Activated CD4-positive, alpha-beta memory T cell treated with anti-CD3 and anti-CD28 coated beads for 36 hours (primary cell): ENCODE measurements at regions not wholly inside any gene's neighbourhood (a gene's known extent, or its start where the extent isn't known, plus 50 kb on each side); places are given as distances from the start of the nearest gene placed in this dataset.
A peak's percentile ranks its signal among the peaks of the same experiment; 100 is the strongest.
"Not testable (repeated sequence)": the region's sequence is repeated elsewhere in the genome, so short reads cannot be mapped to it uniquely, and the experiment has no call there.

Experiments
- CTCF ChIA-PET: fragments of 350-600 bp; sonication (Branson Sonifier 250); formaldehyde crosslinking; loops from one replicate; lab custom pipeline; 2021; ENCODE audit warnings: antibody characterized with exemption, inconsistent platforms; lab: Charles Lee
- POLR2A ChIA-PET: fragments of 350-600 bp; sonication (Branson Sonifier 250); formaldehyde crosslinking; loops from one replicate; lab custom pipeline; 2021; ENCODE audit warnings: antibody characterized with exemption; lab: Charles Lee
- DNase-seq: peaks from one replicate; pipeline ENCODE4 v3.0.0-alpha.2; 2020
- H3K27ac Mint-ChIP-seq: one replicate; pipeline ENCODE4 v1.8.0; 2021; ENCODE audit warnings: mixed read lengths
- H3K27me3 Mint-ChIP-seq: one replicate; pipeline ENCODE4 v1.8.0; 2021; ENCODE audit warnings: mixed read lengths
- H3K36me3 Mint-ChIP-seq: one replicate; pipeline ENCODE4 v1.8.0; 2021; ENCODE audit warnings: mixed read lengths
- H3K4me1 Mint-ChIP-seq: one replicate; pipeline ENCODE4 v1.8.0; 2021; ENCODE audit warnings: low read depth, mixed read lengths
- H3K4me3 Mint-ChIP-seq: one replicate; pipeline ENCODE4 v1.8.0; 2021; ENCODE audit warnings: mild to moderate bottlenecking, mixed read lengths
- H3K9me3 Mint-ChIP-seq: one replicate; pipeline ENCODE4 v1.8.0; 2021; ENCODE audit warnings: mixed read lengths
- intact Hi-C: fragments of 100-400 bp; cut with micrococcal nuclease; formaldehyde crosslinking; loops from one replicate; pipeline ENCODE4 v1.15.1; 2023

- H3K27me3 Mint-ChIP-seq, DNase-seq, H3K36me3 Mint-ChIP-seq, POLR2A ChIA-PET, H3K27ac Mint-ChIP-seq, CTCF ChIA-PET, intact Hi-C loops, H3K4me3 Mint-ChIP-seq, H3K4me1 Mint-ChIP-seq, H3K9me3 Mint-ChIP-seq: not testable (repeated sequence)
Measured at GRCh38 chr17:26996146-26996916, 297.6 kb upstream of the WSB1 start.

- CTCF ChIA-PET, H3K4me1 Mint-ChIP-seq, H3K27me3 Mint-ChIP-seq, H3K9me3 Mint-ChIP-seq, H3K36me3 Mint-ChIP-seq, DNase-seq, H3K27ac Mint-ChIP-seq, H3K4me3 Mint-ChIP-seq, POLR2A ChIA-PET, intact Hi-C loops: not testable (repeated sequence)
Measured at GRCh38 chr17:27007734-27008531, 286.0 kb upstream of the WSB1 start.

DNA sequence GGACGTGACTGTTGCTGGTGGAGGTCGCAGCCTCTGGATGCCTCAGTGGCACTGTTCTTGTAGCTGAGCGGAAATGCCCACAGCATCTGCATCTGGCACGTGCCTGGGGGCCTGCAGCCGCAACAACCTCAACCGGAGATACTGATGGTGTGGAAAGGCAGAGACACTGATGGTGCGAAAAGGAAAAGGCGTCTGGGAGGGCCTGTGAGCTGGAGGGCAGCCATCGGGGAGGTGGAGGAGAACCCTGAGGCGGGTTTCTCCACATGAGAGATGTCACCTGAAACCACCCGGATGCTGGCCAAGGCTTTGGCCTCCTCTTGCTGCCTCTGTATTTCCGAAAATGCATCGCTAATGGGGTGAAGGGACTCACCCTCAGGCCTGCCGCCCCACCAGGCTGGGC lies 284.8 kb upstream of the WSB1 start:
- H3K4me1 Mint-ChIP-seq = no peaks in the 10 kb centered on the region
- H3K9me3 Mint-ChIP-seq = peaks cover 3% of the 10 kb centered on the region
- H3K27ac Mint-ChIP-seq = no peak overlapping the region
- H3K36me3 Mint-ChIP-seq = no peaks in the 10 kb centered on the region
- H3K4me3 Mint-ChIP-seq = no peak overlapping the region
- intact Hi-C loops = no loop called here
- H3K27me3 Mint-ChIP-seq = peaks cover 4% of the 10 kb centered on the region
- ChIA-PET POLR2A (no interaction called here), CTCF (no interaction called here)
- no peak for DNase-seq

GRCh38 chr17:27010138-27010537 lies 283.8 kb upstream of the WSB1 start:
- H3K27ac Mint-ChIP-seq, H3K36me3 Mint-ChIP-seq, H3K27me3 Mint-ChIP-seq, H3K4me1 Mint-ChIP-seq, H3K4me3 Mint-ChIP-seq, H3K9me3 Mint-ChIP-seq, intact Hi-C loops, CTCF ChIA-PET, POLR2A ChIA-PET, DNase-seq: not testable (repeated sequence)

- H3K27me3 Mint-ChIP-seq, intact Hi-C loops, H3K4me3 Mint-ChIP-seq, DNase-seq, H3K9me3 Mint-ChIP-seq, H3K4me1 Mint-ChIP-seq, POLR2A ChIA-PET, H3K27ac Mint-ChIP-seq, H3K36me3 Mint-ChIP-seq, CTCF ChIA-PET: not testable (repeated sequence)
Measured at GRCh38 chr17:27030552-27030951, 263.4 kb upstream of the WSB1 start.

DNA sequence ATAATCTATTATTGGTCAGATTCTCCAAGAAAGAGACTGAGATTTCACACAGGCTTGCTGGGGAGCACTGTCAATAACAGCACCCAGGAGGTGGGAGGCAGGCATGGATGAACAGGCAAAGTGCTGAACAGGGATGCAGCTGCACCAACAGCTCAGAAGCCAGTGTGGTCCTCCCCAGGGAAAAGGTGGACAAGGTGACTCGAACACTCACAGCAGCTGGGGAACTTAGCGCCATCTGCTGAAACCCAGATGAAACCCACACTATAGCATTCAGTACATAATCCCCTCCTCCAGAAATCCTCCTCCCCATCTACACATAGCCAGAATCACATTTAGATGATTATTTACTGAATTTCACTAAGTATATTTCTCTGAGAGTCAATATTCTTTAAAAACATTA lies 255.2 kb upstream of the WSB1 start:
- H3K27me3 Mint-ChIP-seq = no peaks in the 10 kb centered on the region
- POLR2A ChIA-PET = interaction anchor here (0.5 kb wide), 1 partner anchor 16 kb away, joined by 4 read pairs; no protein-coding TSS in a partner anchor
- no peaks in the 10 kb centered on the region for H3K36me3 Mint-ChIP-seq
- no peak overlapping the region for H3K27ac Mint-ChIP-seq
- no peak for DNase-seq
- intact Hi-C loops = no loop called here
- H3K4me3 Mint-ChIP-seq = no peak overlapping the region
- CTCF ChIA-PET = no interaction called here
- H3K9me3 Mint-ChIP-seq = no peaks in the 10 kb centered on the region
- no peaks in the 10 kb centered on the region for H3K4me1 Mint-ChIP-seq

GRCh38 chr17:27045039-27045438 lies 248.9 kb upstream of the WSB1 start:
- H3K36me3 Mint-ChIP-seq, H3K27ac Mint-ChIP-seq, DNase-seq, H3K4me1 Mint-ChIP-seq, H3K9me3 Mint-ChIP-seq, H3K27me3 Mint-ChIP-seq, CTCF ChIA-PET, H3K4me3 Mint-ChIP-seq, intact Hi-C loops, POLR2A ChIA-PET: not testable (repeated sequence)

- POLR2A ChIA-PET = no interaction called here
- CTCF ChIA-PET = no interaction called here
- Mint-ChIP-seq H3K27me3 (peaks cover 2% of the 10 kb centered on the region), H3K9me3 (peaks cover 2% of the 10 kb centered on the region), H3K4me1 (no peaks in the 10 kb centered on the region), H3K36me3 (no peaks in the 10 kb centered on the region), H3K4me3 (no peak overlapping the region), H3K27ac (no peak overlapping the region)
- intact Hi-C loops = no loop called here
- DNase-seq = peak; percentile 25
Measured at GRCh38 chr17:27049104-27049784, 244.7 kb upstream of the WSB1 start.

DNA sequence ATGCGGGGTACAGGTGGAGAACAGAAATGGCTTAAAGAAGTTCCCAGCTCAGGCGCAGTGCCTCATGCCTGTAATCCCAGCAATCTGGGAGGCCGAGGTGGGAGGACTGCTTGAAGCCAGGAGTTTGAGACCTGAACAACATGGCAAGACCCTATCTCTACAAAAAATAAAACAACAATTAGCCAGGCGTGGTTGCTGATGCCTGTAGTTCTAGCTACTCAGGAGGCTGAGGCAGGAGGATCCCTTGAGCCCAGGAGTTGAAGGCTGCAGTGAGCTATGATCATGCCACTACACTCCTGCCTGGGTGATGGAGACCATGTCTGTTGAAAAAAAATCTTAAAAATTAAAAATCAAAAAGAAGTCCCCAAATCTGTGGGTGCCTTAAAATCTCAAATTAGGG lies 228.3 kb upstream of the WSB1 start:
- no peaks in the 10 kb centered on the region for H3K9me3 Mint-ChIP-seq
- no peaks in the 10 kb centered on the region for H3K36me3 Mint-ChIP-seq
- no peak overlapping the region for H3K4me3 Mint-ChIP-seq
- no peak overlapping the region for H3K27ac Mint-ChIP-seq
- H3K4me1 Mint-ChIP-seq = no peaks in the 10 kb centered on the region
- ChIA-PET POLR2A (no interaction called here), CTCF (no interaction called here)
- intact Hi-C loops = no loop called here
- no peak for DNase-seq
- H3K27me3 Mint-ChIP-seq = peaks cover 3% of the 10 kb centered on the region

DNA sequence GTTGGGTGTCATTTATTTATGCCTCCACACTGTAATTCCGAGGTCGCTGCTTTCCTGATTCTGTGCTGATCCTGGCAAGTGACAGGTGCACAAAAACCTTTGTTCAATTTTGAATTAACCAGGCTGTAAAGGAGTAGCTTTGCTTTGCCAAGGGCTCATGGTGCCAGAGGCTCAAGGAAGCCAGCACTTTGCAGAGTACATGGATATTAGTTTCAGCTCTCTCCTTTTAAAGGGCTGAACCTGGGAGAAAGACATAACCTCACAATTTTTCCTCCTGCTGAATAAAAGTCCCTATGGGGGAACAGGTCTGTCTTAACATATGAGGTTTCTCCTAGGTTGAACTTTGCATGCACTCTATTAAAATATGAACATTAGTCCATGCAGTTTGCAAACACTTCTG lies 227.6 kb upstream of the WSB1 start:
- H3K9me3 Mint-ChIP-seq = no peaks in the 10 kb centered on the region
- POLR2A ChIA-PET = no interaction called here
- no peaks in the 10 kb centered on the region for H3K36me3 Mint-ChIP-seq
- no peak overlapping the region for H3K27ac Mint-ChIP-seq
- CTCF ChIA-PET = no interaction called here
- no peak overlapping the region for H3K4me3 Mint-ChIP-seq
- H3K27me3 Mint-ChIP-seq = peaks cover 3% of the 10 kb centered on the region
- intact Hi-C loops = no loop called here
- no peak for DNase-seq
- no peaks in the 10 kb centered on the region for H3K4me1 Mint-ChIP-seq

- Mint-ChIP-seq H3K4me1 (no peaks in the 10 kb centered on the region), H3K27ac (no peak overlapping the region), H3K9me3 (no peaks in the 10 kb centered on the region), H3K4me3 (no peak overlapping the region), H3K36me3 (no peaks in the 10 kb centered on the region), H3K27me3 (peaks cover 4% of the 10 kb centered on the region)
- intact Hi-C loops = no loop called here
- ChIA-PET POLR2A (no interaction called here), CTCF (no interaction called here)
- no peak for DNase-seq
Measured at GRCh38 chr17:27069842-27070508, 223.9 kb upstream of the WSB1 start.

DNA sequence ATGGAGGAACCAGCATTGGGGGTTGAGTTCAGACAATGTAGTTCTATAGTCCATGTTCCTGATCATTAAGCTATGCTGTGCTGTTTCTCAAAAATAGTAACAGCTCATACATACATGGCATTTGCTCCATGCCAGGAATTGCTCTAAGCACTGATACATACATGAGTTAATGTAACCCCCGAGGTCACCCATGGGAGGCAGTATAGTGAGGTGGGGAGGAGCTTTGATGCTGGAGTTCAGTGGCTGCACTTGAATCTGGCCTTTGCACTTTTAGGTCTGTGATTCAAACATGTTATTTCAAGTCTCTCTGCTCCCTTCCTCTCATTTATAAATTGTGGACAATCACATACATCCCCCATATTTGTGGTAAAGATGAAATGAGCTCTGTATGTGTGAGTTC lies 223.1 kb upstream of the WSB1 start:
- Mint-ChIP-seq H3K9me3 (no peaks in the 10 kb centered on the region), H3K4me1 (no peaks in the 10 kb centered on the region), H3K36me3 (no peaks in the 10 kb centered on the region), H3K27me3 (peaks cover 6% of the 10 kb centered on the region), H3K27ac (no peak overlapping the region), H3K4me3 (no peak overlapping the region)
- DNase-seq = no peak
- intact Hi-C loops = no loop called here
- CTCF ChIA-PET = no interaction called here
- POLR2A ChIA-PET = no interaction called here
